HG03521 (cell line): ENCODE measurements at regions not wholly inside any gene's neighbourhood (a gene's known extent, or its start where the extent isn't known, plus 50 kb on each side); places are given as distances from the start of the nearest gene placed in this dataset.

Experiments
- ATAC-seq: cut with Tn5 transposase; IDR thresholded peaks from one replicate; pipeline ENCODE4 v1.9.1; 2021; ENCODE audit warnings: mild to moderate bottlenecking, moderate library complexity; ENCODE audit not compliant: unreplicated experiment

GRCh38 chr11:86120807-86121206, 51.9 kb upstream of the PICALM start:
- no peak for ATAC-seq

DNA sequence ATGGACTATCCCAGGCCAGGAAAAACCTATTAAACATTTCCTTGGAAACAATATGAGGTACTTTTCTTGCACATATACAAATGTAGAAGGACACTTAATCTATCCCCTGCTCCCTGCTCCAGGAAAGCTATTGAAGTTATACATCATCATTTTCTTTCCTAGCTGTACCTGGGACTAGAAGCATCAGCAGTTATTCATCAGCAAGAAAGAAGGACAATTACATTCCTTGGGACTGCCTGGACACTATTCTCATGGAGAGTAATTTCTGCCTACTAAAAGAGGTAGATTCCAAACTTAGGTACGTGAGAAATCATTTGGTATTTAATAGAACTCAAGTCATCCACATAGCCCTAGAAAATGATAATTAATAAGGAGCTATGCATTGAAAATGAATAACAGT, 51.0 kb upstream of the PICALM start:
- no peak for ATAC-seq

GRCh38 chr11:86119077-86119476, 50.2 kb upstream of the PICALM start:
- ATAC-seq = no peak
